H1 (cell line): ENCODE measurements at regions not wholly inside any gene's neighbourhood (a gene's known extent, or its start where the extent isn't known, plus 50 kb on each side); places are given as distances from the start of the nearest gene placed in this dataset.

Experiments used
- CTCF ChIA-PET: fragments of 300-600 bp; sonication (Branson Sonifier 250); formaldehyde crosslinking; loops from one replicate; lab custom pipeline; 2021; ENCODE audit not compliant: partially characterized antibody; lab: Charles Lee
- POLR2A ChIA-PET: fragments of 300-600 bp; sonication (Branson Sonifier 250); formaldehyde crosslinking; loops from one replicate; lab custom pipeline; 2021; ENCODE audit warnings: inconsistent platforms; ENCODE audit not compliant: partially characterized antibody; lab: Charles Lee
- DNase-seq, 2 experiments: peaks; one replicate each; pipeline versions ENCODE4 v3.0.0 to v3.0.0-alpha.2; 2010 to 2022; ENCODE audit warnings: low spot score in 2 of 2, low read depth in 1 of 2, mixed read lengths in 1 of 2
- FAIRE-seq: peaks from 2 replicates; lab custom pipeline; 2011; peaks lifted over from hg19 to GRCh38; lab: Jason Lieb, UNC
- H2AFZ ChIP-seq: 2 replicates; pipeline ENCODE4 v1.8.1; 2012; ENCODE audit warnings: low read length, inconsistent platforms
- H2AK5ac ChIP-seq: 2 replicates; pipeline ENCODE4 v1.6.1; 2013; ENCODE audit warnings: low read depth, low read length
- H2BK120ac ChIP-seq: replicated peaks from 2 replicates; pipeline ENCODE3; 2013; ENCODE audit warnings: low read depth, low read length, inconsistent platforms
- H2BK12ac ChIP-seq: 2 replicates; pipeline ENCODE4 v1.6.1; 2013; ENCODE audit warnings: low read depth, low read length
- H2BK15ac ChIP-seq: 2 replicates; pipeline ENCODE4 v1.6.1; 2013; ENCODE audit warnings: low read length
- H2BK20ac ChIP-seq: 2 replicates; pipeline ENCODE4 v1.6.1; 2013; ENCODE audit warnings: low read length
- H2BK5ac ChIP-seq: 2 replicates; pipeline ENCODE4 v1.6.1; 2013; ENCODE audit warnings: low read depth, low read length
- H3K14ac ChIP-seq: 2 replicates; pipeline ENCODE4 v1.6.1; 2013; ENCODE audit warnings: inconsistent platforms; ENCODE audit not compliant: insufficient read length
- H3K18ac ChIP-seq: 2 replicates; pipeline ENCODE4 v1.6.1; 2013; ENCODE audit warnings: low read length; ENCODE audit errors: extremely low read depth
- H3K23ac ChIP-seq: 2 replicates; pipeline ENCODE4 v1.6.1; 2013; ENCODE audit warnings: inconsistent platforms; ENCODE audit not compliant: insufficient read length
- H3K23me2 ChIP-seq: 2 replicates; pipeline ENCODE4 v1.6.1; 2013; ENCODE audit warnings: low read depth, low read length
- H3K27ac ChIP-seq: 2 replicates; pipeline ENCODE4 v1.6.1; 2011; ENCODE audit warnings: low read depth, low read length, inconsistent platforms
- H3K27me3 ChIP-seq, 4 experiments: replicated peaks in 1 of 4; 1 replicate in 1 of 4; 2 replicates in 3 of 4; pipeline versions ENCODE4 v1.6.1 to v1.8.1; 2011 to 2013; ENCODE audit warnings: low read length in 3 of 4, mild to moderate bottlenecking in 3 of 4, inconsistent platforms in 2 of 4, mixed read lengths in 2 of 4, moderate library complexity in 1 of 4; ENCODE audit not compliant: control insufficient read depth in 3 of 4, insufficient read depth in 3 of 4; ENCODE audit errors: extremely low read depth in 1 of 4
- H3K36me3 ChIP-seq, 4 experiments: 2 replicates each; pipeline versions ENCODE4 v1.6.1 to v1.8.1; 2011 to 2013; ENCODE audit warnings: mild to moderate bottlenecking in 4 of 4, low read length in 3 of 4, moderate library complexity in 2 of 4, control low read depth in 1 of 4, inconsistent platforms in 1 of 4; ENCODE audit not compliant: insufficient read depth in 4 of 4, control insufficient read depth in 2 of 4
- H3K4ac ChIP-seq: replicated peaks from 2 replicates; pipeline ENCODE3; 2013; ENCODE audit warnings: low read length, low read depth, mixed read lengths, inconsistent platforms; ENCODE audit not compliant: insufficient read length
- H3K4me1 ChIP-seq, 4 experiments: replicated peaks in 1 of 4; 1 replicate in 1 of 4; 2 replicates in 3 of 4; pipeline versions ENCODE4 v1.6.1 to v1.8.1; 2011 to 2013; ENCODE audit warnings: low read length in 3 of 4, inconsistent platforms in 2 of 4, mixed read lengths in 1 of 4; ENCODE audit not compliant: insufficient read depth in 4 of 4, control insufficient read depth in 3 of 4
- H3K4me2 ChIP-seq, 2 experiments: 2 replicates each; pipeline versions ENCODE4 v1.6.1 to v1.8.1; 2011 to 2013; ENCODE audit warnings: low read depth in 2 of 2, low read length in 2 of 2, control low read depth in 1 of 2, inconsistent platforms in 1 of 2, mild to moderate bottlenecking in 1 of 2; ENCODE audit not compliant: insufficient read depth in 1 of 2
- H3K4me3 ChIP-seq, 4 experiments: fragments of 200-600, 300-600 bp in 1 of 4; sonication (generic), shearing (Covaris generic), sonication (Bioruptor Twin) in 1 of 4; 2 replicates each; pipeline versions ENCODE4 v1.5.1 to v1.8.1; 2011 to 2016; ENCODE audit warnings: low read length in 4 of 4, low read depth in 3 of 4, control low read depth in 2 of 4, inconsistent platforms in 2 of 4, mild to moderate bottlenecking in 2 of 4, mixed read lengths in 1 of 4, moderate library complexity in 1 of 4; ENCODE audit not compliant: insufficient read depth in 2 of 4; ENCODE audit errors: extremely low read depth in 1 of 4
- H3K56ac ChIP-seq: replicated peaks from 2 replicates; pipeline ENCODE3; 2013; ENCODE audit warnings: low read depth, mild to moderate bottlenecking, mixed read lengths, low read length, inconsistent platforms; ENCODE audit not compliant: insufficient read length
- H3K79me1 ChIP-seq: 2 replicates; pipeline ENCODE4 v1.6.1; 2013; ENCODE audit warnings: low read depth, low read length, control low read depth
- H3K79me2 ChIP-seq, 2 experiments: 2 replicates each; pipeline versions ENCODE4 v1.6.1 to v1.8.1; 2012 to 2013; ENCODE audit warnings: low read length in 2 of 2, mild to moderate bottlenecking in 2 of 2, inconsistent platforms in 1 of 2; ENCODE audit not compliant: insufficient read depth in 2 of 2, control insufficient read depth in 1 of 2
- H3K9ac ChIP-seq, 4 experiments: replicated peaks in 1 of 4; 1 replicate in 1 of 4; 2 replicates in 3 of 4; pipeline versions ENCODE4 v1.6.1 to v1.8.1; 2011 to 2013; ENCODE audit warnings: low read depth in 3 of 4, low read length in 3 of 4, control low read depth in 2 of 4, mild to moderate bottlenecking in 2 of 4, moderate library complexity in 2 of 4, inconsistent platforms in 1 of 4; ENCODE audit errors: extremely low read depth in 1 of 4
- H3K9me3 ChIP-seq, 2 experiments: 2 replicates each; pipeline versions ENCODE4 v1.6.1 to v1.8.1; 2012 to 2013; ENCODE audit warnings: mild to moderate bottlenecking in 2 of 2, moderate library complexity in 2 of 2, control low read depth in 1 of 2, inconsistent platforms in 1 of 2, low read depth in 1 of 2, low read length in 1 of 2, mixed read lengths in 1 of 2; ENCODE audit not compliant: insufficient read depth in 2 of 2
- H4K20me1 ChIP-seq, 2 experiments: replicated peaks in 1 of 2; 2 replicates each; pipeline versions ENCODE3 to v1.8.1; 2011 to 2013; ENCODE audit warnings: inconsistent platforms in 2 of 2, low read length in 2 of 2, mild to moderate bottlenecking in 1 of 2; ENCODE audit not compliant: insufficient read depth in 2 of 2, control insufficient read depth in 1 of 2
- H4K5ac ChIP-seq: 2 replicates; pipeline ENCODE4 v1.6.1; 2013; ENCODE audit warnings: low read length, low read depth, mixed read lengths, inconsistent platforms; ENCODE audit not compliant: insufficient read length
- H4K8ac ChIP-seq: 2 replicates; pipeline ENCODE4 v1.8.0; 2013; ENCODE audit warnings: mild to moderate bottlenecking, moderate library complexity, low read length, inconsistent platforms; ENCODE audit not compliant: insufficient read depth; ENCODE audit errors: extremely low read depth
- H4K91ac ChIP-seq: replicated peaks from 2 replicates; pipeline ENCODE3; 2013; ENCODE audit warnings: low read length, mixed read lengths, inconsistent platforms; ENCODE audit not compliant: insufficient read length
- ASH2L ChIP-seq: fragments of 200-600, 300-600 bp; sonication (generic); IDR thresholded peaks from one replicate; pipeline ENCODE4 v1.7.1; 2017; ENCODE audit warnings: low read length
- BCL11A ChIP-seq, 2 experiments: IDR thresholded peaks; one replicate each; pipeline ENCODE4 v1.6.1; 2011; ENCODE audit warnings: low read depth in 2 of 2, low read length in 2 of 2, mild to moderate bottlenecking in 2 of 2
- CBX5 ChIP-seq: fragments of 300-800, 300-1000 bp; sonication (generic); IDR thresholded peaks from 2 replicates; pipeline ENCODE4 v1.7.1; 2016; ENCODE audit warnings: antibody characterized with exemption, low read length, low read depth
- CTBP2 ChIP-seq: IDR thresholded peaks from 2 replicates; pipeline ENCODE4 v1.7.0; 2011; ENCODE audit warnings: borderline replicate concordance, mild to moderate bottlenecking, moderate library complexity, mixed read lengths, low read length; ENCODE audit not compliant: insufficient read depth, insufficient read length
- EZH2 ChIP-seq: fragments of 200-600 bp; sonication (generic); IDR thresholded peaks from 2 replicates; pipeline ENCODE4 v1.7.1; 2012; ENCODE audit warnings: low read depth, mild to moderate bottlenecking, moderate library complexity, low read length, inconsistent platforms; ENCODE audit not compliant: severe bottlenecking
- FOSL1 ChIP-seq: IDR thresholded peaks from 2 replicates; pipeline ENCODE4 v1.6.1; 2011; ENCODE audit warnings: mild to moderate bottlenecking, low read depth, low read length, moderate library complexity; ENCODE audit not compliant: insufficient read depth
- KDM4A ChIP-seq: IDR thresholded peaks from one replicate; pipeline ENCODE4 v1.7.1; 2012; ENCODE audit warnings: low read depth, mild to moderate bottlenecking, moderate library complexity, low read length, inconsistent platforms; ENCODE audit not compliant: severe bottlenecking
- KDM5A ChIP-seq: fragments of 200-600 bp; IDR thresholded peaks from 2 replicates; pipeline ENCODE4 v1.7.1; 2012; ENCODE audit warnings: mild to moderate bottlenecking, low read length, inconsistent platforms, mixed read lengths
- PHF8 ChIP-seq: fragments of 200-600 bp; sonication (generic); conservative IDR thresholded peaks from 2 replicates; pipeline ENCODE4 v1.7.1; 2012; ENCODE audit warnings: low read depth, mild to moderate bottlenecking, inconsistent platforms, low read length, moderate library complexity
- RAD21 ChIP-seq, 2 experiments: IDR thresholded peaks in 1 of 2; conservative IDR thresholded peaks in 1 of 2; 2 replicates each; pipeline ENCODE4 v1.6.1; 2011; ENCODE audit warnings: low read depth in 2 of 2, low read length in 2 of 2, improper control_type of control experiment in 1 of 2, inconsistent platforms in 1 of 2, mild to moderate bottlenecking in 1 of 2, moderate library complexity in 1 of 2
- RNF2 ChIP-seq: fragments of 200-900, 300-1000 bp; sonication (generic); IDR thresholded peaks from 2 replicates; pipeline ENCODE4 v1.7.1; 2016; ENCODE audit warnings: borderline replicate concordance, low read depth, mild to moderate bottlenecking, antibody characterized with exemption, low read length; ENCODE audit not compliant: poor library complexity, severe bottlenecking; ENCODE audit errors: missing control alignments
- RXRA ChIP-seq: IDR thresholded peaks from 2 replicates; pipeline ENCODE4 v1.6.1; 2011; ENCODE audit warnings: low read depth, mild to moderate bottlenecking, low read length, moderate library complexity; ENCODE audit not compliant: insufficient read depth
- SIRT6 ChIP-seq: IDR thresholded peaks from one replicate; pipeline ENCODE4 v1.7.1; 2012; ENCODE audit warnings: low read length, inconsistent platforms
- TCF12 ChIP-seq: IDR thresholded peaks from 2 replicates; pipeline ENCODE4 v1.6.1; 2011; ENCODE audit warnings: low read depth, mild to moderate bottlenecking, low read length
- WGBS, 2 experiments: shearing (Covaris generic) in 1 of 2; methylation state at CpG; one replicate each; pipeline versions ENCODE4 v1.1.6 to v1.1.7; 2013 to 2015; ENCODE audit warnings: low lambda C conversion rate in 2 of 2, mixed read lengths in 2 of 2, inconsistent platforms in 1 of 2, low coverage in 1 of 2, missing lambda C conversion rate in 1 of 2; ENCODE audit not compliant: insufficient replicate concordance in 2 of 2, insufficient coverage in 1 of 2, insufficient read length in 1 of 2; ENCODE audit errors: extremely low coverage in 1 of 2, missing lambda C conversion rate in 1 of 2; 5-methylcytosine and 5-hydroxymethylcytosine counted together

GRCh38 chr20:17108896-17109295 is 117.9 kb upstream of the PCSK2 start:
- no peaks in the 10 kb centered on the region for H3K23me2 ChIP-seq
- no peak for FAIRE-seq
- no peaks in the 10 kb centered on the region for H3K27me3 ChIP-seq
- H3K36me3 ChIP-seq = no peaks in the 10 kb centered on the region
- no peak overlapping the region for H2AK5ac ChIP-seq
- H4K8ac ChIP-seq = no peak overlapping the region
- no peak overlapping the region for H3K9ac ChIP-seq
- H4K91ac ChIP-seq = no peak overlapping the region
- 85% methylated on average over 2 of the region's 2 CpGs; no CpG with 5 or more reads in 1 of the 2 experiments for WGBS, 2 experiments
- H3K14ac ChIP-seq = no peak overlapping the region
- H3K79me1 ChIP-seq = no peaks in the 10 kb centered on the region
- no peaks in the 10 kb centered on the region for H3K79me2 ChIP-seq
- H3K4me2 ChIP-seq = no peak overlapping the region
- H3K56ac ChIP-seq = no peak overlapping the region
- no peak overlapping the region for H3K18ac ChIP-seq
- no peak overlapping the region for H2BK15ac ChIP-seq
- H4K5ac ChIP-seq = no peak overlapping the region
- ChIA-PET CTCF (no interaction called here), POLR2A (no interaction called here)
- no peak overlapping the region for H3K4me3 ChIP-seq
- no peak overlapping the region for H2BK20ac ChIP-seq
- no peak overlapping the region for H3K27ac ChIP-seq
- no peak overlapping the region for H3K4ac ChIP-seq
- no peak overlapping the region for H2BK12ac ChIP-seq
- no peak overlapping the region for H2AFZ ChIP-seq
- H3K4me1 ChIP-seq = no peaks in the 10 kb centered on the region
- H4K20me1 ChIP-seq = no peaks in the 10 kb centered on the region
- no peak overlapping the region for H3K23ac ChIP-seq
- no peak for DNase-seq
- no peaks in the 10 kb centered on the region for H3K9me3 ChIP-seq
- H2BK120ac ChIP-seq = no peak overlapping the region
- no peak overlapping the region for H2BK5ac ChIP-seq
- TF ChIP-seq ASH2L = no peak
- no peak for TF ChIP-seq KDM4A
- TF ChIP-seq EZH2 = no peak
- no peak for TF ChIP-seq PHF8
- no peak for TF ChIP-seq RNF2
- TF ChIP-seq FOSL1 = no peak
- TF ChIP-seq RXRA = no peak
- no peak for TF ChIP-seq CTBP2
- no peak for TF ChIP-seq KDM5A
- TF ChIP-seq BCL11A (IDR thresholded peaks at IDR 0.05; ENCODE audit: low read depth in 2 of 2, low read length in 2 of 2) = no peak
- no peak for TF ChIP-seq TCF12
- no peak for TF ChIP-seq SIRT6
- no peak for TF ChIP-seq CBX5
- TF ChIP-seq RAD21 (IDR thresholded peaks at IDR 0.05 in 1 of 2, conservative IDR thresholded peaks at IDR 0.05 in 1 of 2; ENCODE audit: low read depth in 2 of 2, low read length in 2 of 2) = no peak
